ENCODE measurements at regions not wholly inside any gene's neighbourhood (a gene's known extent, or its start where the extent isn't known, plus 50 kb on each side); places are given as distances from the start of the nearest gene placed in this dataset.

GRCh38 chr10:120998251-120998650, 147.1 kb downstream of the WDR11 start:
- no peak overlapping the region for H3K27ac Mint-ChIP-seq (ENCODE audit: unreplicated experiment)
- no peaks in the 10 kb centered on the region for H3K4me1 ChIP-seq (ENCODE audit: insufficient read depth, low read length)
- H3K4me1 Mint-ChIP-seq (ENCODE audit: low read depth, unreplicated experiment): peaks cover 6% of the 10 kb centered on the region
- H3K9me3 Mint-ChIP-seq (ENCODE audit: unreplicated experiment): peaks cover 12% of the 10 kb centered on the region
- H3K36me3 ChIP-seq (ENCODE audit: insufficient read depth, low read length): no peaks in the 10 kb centered on the region
- no peak overlapping the region for H2AFZ ChIP-seq (ENCODE audit: low read depth, low read length)
- H3K4me3 ChIP-seq (ENCODE audit: insufficient read depth, low read depth, low read length): no peak overlapping the region
- TF ChIP-seq CTCF (IDR thresholded peaks at IDR 0.05; ENCODE audit: insufficient read depth, low read depth, low read length) (no peak), EZH2 (IDR thresholded peaks at IDR 0.05; ENCODE audit: insufficient read depth, low read length) (no peak)
- no peaks in the 10 kb centered on the region for H4K20me1 ChIP-seq (ENCODE audit: insufficient read depth, low read length)
- no peak overlapping the region for H3K9ac ChIP-seq (ENCODE audit: low read length)
- no peak overlapping the region for H3K27ac ChIP-seq (ENCODE audit: low read depth, low read length)
- peaks cover 5% of the 10 kb centered on the region for H3K27me3 Mint-ChIP-seq (ENCODE audit: low read depth, unreplicated experiment)
- no peak for FAIRE-seq
- no peaks in the 10 kb centered on the region for H3K36me3 Mint-ChIP-seq (ENCODE audit: low read depth, unreplicated experiment)
- H3K4me3 Mint-ChIP-seq (ENCODE audit: unreplicated experiment): no peak overlapping the region
- H3K9me3 ChIP-seq (ENCODE audit: insufficient read depth, low read depth, low read length): peaks cover 3% of the 10 kb centered on the region
- H3K79me2 ChIP-seq (ENCODE audit: insufficient read depth, low read length): no peaks in the 10 kb centered on the region
- H3K27me3 ChIP-seq (ENCODE audit: insufficient read depth, low read length): no peaks in the 10 kb centered on the region
- H3K4me2 ChIP-seq (ENCODE audit: low read length): no peak overlapping the region
- DNase-seq (ENCODE audit: low read depth): no peak

GRCh38 chr10:120998782-120999285, 147.7 kb downstream of the WDR11 start:
- Histone ChIP-seq H4K20me1 (ENCODE audit: insufficient read depth, low read length) (no peaks in the 10 kb centered on the region), H3K4me3 (ENCODE audit: insufficient read depth, low read depth, low read length) (no peak overlapping the region), H3K9ac (ENCODE audit: low read length) (no peak overlapping the region), H2AFZ (ENCODE audit: low read depth, low read length) (no peak overlapping the region), H3K9me3 (ENCODE audit: insufficient read depth, low read depth, low read length) (peaks cover 3% of the 10 kb centered on the region), H3K4me1 (ENCODE audit: insufficient read depth, low read length) (no peaks in the 10 kb centered on the region), H3K79me2 (ENCODE audit: insufficient read depth, low read length) (no peaks in the 10 kb centered on the region), H3K27me3 (ENCODE audit: insufficient read depth, low read length) (no peaks in the 10 kb centered on the region), H3K27ac (ENCODE audit: low read depth, low read length) (no peak overlapping the region), H3K36me3 (ENCODE audit: insufficient read depth, low read length) (no peaks in the 10 kb centered on the region), H3K4me2 (ENCODE audit: low read length) (no peak overlapping the region)
- Mint-ChIP-seq H3K36me3 (ENCODE audit: low read depth, unreplicated experiment) (no peaks in the 10 kb centered on the region), H3K27ac (ENCODE audit: unreplicated experiment) (no peak overlapping the region), H3K4me1 (ENCODE audit: low read depth, unreplicated experiment) (peaks cover 6% of the 10 kb centered on the region), H3K4me3 (ENCODE audit: unreplicated experiment) (no peak overlapping the region), H3K27me3 (ENCODE audit: low read depth, unreplicated experiment) (peaks cover 5% of the 10 kb centered on the region), H3K9me3 (ENCODE audit: unreplicated experiment) (peaks cover 12% of the 10 kb centered on the region)
- DNase-seq (ENCODE audit: low read depth) (no peak), FAIRE-seq (no peak)
- TF ChIP-seq CTCF (IDR thresholded peaks at IDR 0.05; ENCODE audit: insufficient read depth, low read depth, low read length) (no peak), EZH2 (IDR thresholded peaks at IDR 0.05; ENCODE audit: insufficient read depth, low read length) (no peak)

GRCh38 chr10:120999868-121000267, 148.7 kb downstream of the WDR11 start:
- Histone ChIP-seq H3K9me3 (ENCODE audit: insufficient read depth, low read depth, low read length) (peaks cover 3% of the 10 kb centered on the region), H3K9ac (ENCODE audit: low read length) (no peak overlapping the region), H4K20me1 (ENCODE audit: insufficient read depth, low read length) (no peaks in the 10 kb centered on the region), H3K79me2 (ENCODE audit: insufficient read depth, low read length) (no peaks in the 10 kb centered on the region), H3K4me1 (ENCODE audit: insufficient read depth, low read length) (no peaks in the 10 kb centered on the region), H3K4me3 (ENCODE audit: insufficient read depth, low read depth, low read length) (no peak overlapping the region), H2AFZ (ENCODE audit: low read depth, low read length) (no peak overlapping the region), H3K27ac (ENCODE audit: low read depth, low read length) (no peak overlapping the region), H3K27me3 (ENCODE audit: insufficient read depth, low read length) (no peaks in the 10 kb centered on the region), H3K36me3 (ENCODE audit: insufficient read depth, low read length) (no peaks in the 10 kb centered on the region), H3K4me2 (ENCODE audit: low read length) (no peak overlapping the region)
- peaks cover 5% of the 10 kb centered on the region for H3K27me3 Mint-ChIP-seq (ENCODE audit: low read depth, unreplicated experiment)
- DNase-seq (ENCODE audit: low read depth) (no peak), FAIRE-seq (no peak)
- H3K36me3 Mint-ChIP-seq (ENCODE audit: low read depth, unreplicated experiment): no peaks in the 10 kb centered on the region
- no peak overlapping the region for H3K27ac Mint-ChIP-seq (ENCODE audit: unreplicated experiment)
- no peak for TF ChIP-seq EZH2 (IDR thresholded peaks at IDR 0.05; ENCODE audit: insufficient read depth, low read length)
- H3K4me3 Mint-ChIP-seq (ENCODE audit: unreplicated experiment): no peak overlapping the region
- peaks cover 19% of the 10 kb centered on the region for H3K9me3 Mint-ChIP-seq (ENCODE audit: unreplicated experiment)
- H3K4me1 Mint-ChIP-seq (ENCODE audit: low read depth, unreplicated experiment): peaks cover 6% of the 10 kb centered on the region

Measured in astrocyte (in vitro differentiated cells and primary cell).